Stimulated activated naive CD8-positive, alpha-beta T cell treated with anti-CD3 and anti-CD28 coated beads, Interleukin-15, amount 100 ng/mL, for 72 hours (primary cell): ENCODE measurements at regions not wholly inside any gene's neighbourhood (a gene's known extent, or its start where the extent isn't known, plus 50 kb on each side); places are given as distances from the start of the nearest gene placed in this dataset.
"Not testable (repeated sequence)": the region's sequence is repeated elsewhere in the genome, so short reads cannot be mapped to it uniquely, and the experiment has no call there.

Experiments used
- ATAC-seq: fragments of 150-1000 bp; cut with Tn5 transposase; 2 replicates; pipeline ENCODE4 v1.10.0; 2021; ENCODE audit warnings: mild to moderate bottlenecking, moderate library complexity
- DNase-seq, 2 donors: peaks; one replicate each; pipeline ENCODE4 v3.0.0; 2021 to 2022
- H3K27ac Mint-ChIP-seq, 2 donors: one replicate each; pipeline ENCODE4 v1.8.0; 2022; ENCODE audit warnings: mild to moderate bottlenecking in 2 of 2, mixed read lengths in 2 of 2, moderate library complexity in 2 of 2
- H3K27me3 Mint-ChIP-seq: one replicate; pipeline ENCODE4 v1.8.0; 2022; ENCODE audit warnings: mixed read lengths
- H3K4me1 Mint-ChIP-seq: one replicate; pipeline ENCODE4 v1.8.0; 2022; ENCODE audit warnings: mild to moderate bottlenecking, mixed read lengths
- H3K4me3 Mint-ChIP-seq, 2 donors: one replicate each; pipeline ENCODE4 v1.8.0; 2022; ENCODE audit warnings: mild to moderate bottlenecking in 2 of 2, mixed read lengths in 2 of 2, moderate library complexity in 1 of 2
- H3K9me3 Mint-ChIP-seq, 2 donors: one replicate each; pipeline ENCODE4 v1.8.0; 2022; ENCODE audit warnings: mixed read lengths in 2 of 2

DNA sequence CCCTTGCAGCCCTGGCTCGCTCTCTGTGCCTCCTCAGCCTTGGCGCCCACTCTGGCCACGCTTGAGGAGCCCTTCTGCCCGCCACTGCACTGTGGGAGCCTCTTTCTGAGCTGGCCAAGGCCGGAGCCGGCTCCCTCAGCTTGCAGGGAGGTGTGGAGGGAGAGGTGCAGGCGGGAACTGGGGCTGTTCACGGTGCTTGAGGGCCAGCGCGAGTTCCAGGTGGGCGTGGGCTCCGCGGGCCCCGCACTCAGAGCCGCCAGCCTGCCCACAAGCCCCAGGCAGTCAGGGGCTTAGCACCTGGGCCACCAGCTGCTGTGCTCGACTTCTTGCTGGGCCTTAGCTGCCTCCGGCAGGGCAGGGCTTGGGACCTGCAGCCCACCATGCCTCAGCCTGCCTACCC is 861.5 kb upstream of the TPTE start:
- not testable (repeated sequence) for H3K27ac Mint-ChIP-seq, H3K4me1 Mint-ChIP-seq, DNase-seq, H3K27me3 Mint-ChIP-seq, H3K4me3 Mint-ChIP-seq, ATAC-seq
- H3K9me3 Mint-ChIP-seq = peaks cover 6 to 15% of the 10 kb centered on the region in 2 donors

DNA sequence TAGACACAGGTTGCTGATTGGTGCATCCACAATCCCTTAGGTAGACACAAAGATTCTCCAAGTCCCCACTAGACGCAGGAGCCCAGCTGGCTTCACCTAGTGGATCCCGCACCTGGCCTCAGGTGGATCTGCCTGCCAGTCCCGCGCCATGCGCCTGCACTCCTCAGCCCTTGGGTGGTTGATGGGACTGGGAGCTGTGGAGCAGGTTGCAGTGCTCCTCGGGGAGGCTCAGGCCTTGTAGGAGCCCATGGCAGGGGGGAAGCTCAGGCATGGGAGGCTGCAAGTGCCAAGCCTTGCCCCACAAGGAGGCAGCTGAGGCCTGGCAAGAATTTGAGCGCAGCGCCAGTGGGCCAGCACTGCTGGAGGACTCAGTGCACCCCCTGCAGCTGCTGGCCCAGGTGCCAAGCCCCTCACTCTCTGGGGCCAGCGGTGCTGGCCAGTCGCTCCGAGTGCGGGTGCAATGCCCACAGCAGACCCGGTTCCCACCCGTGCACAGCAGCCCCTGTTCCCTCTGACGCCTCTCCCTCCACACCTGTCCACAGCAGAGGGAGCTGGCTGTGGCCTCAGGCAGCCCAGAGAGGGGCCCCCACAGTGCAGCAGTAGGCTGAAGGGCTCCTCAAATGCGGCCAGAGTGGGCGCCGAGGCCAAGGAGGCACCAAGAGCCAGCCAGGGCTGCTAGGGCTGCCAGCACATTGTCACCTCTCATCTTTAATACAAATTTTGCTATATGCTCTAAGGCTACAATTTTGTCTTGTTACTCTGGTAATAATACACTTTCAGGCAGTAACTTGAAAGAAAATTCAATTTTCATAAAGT is 857.3 kb upstream of the TPTE start:
- H3K27me3 Mint-ChIP-seq, H3K9me3 Mint-ChIP-seq, H3K4me3 Mint-ChIP-seq, ATAC-seq, DNase-seq, H3K4me1 Mint-ChIP-seq, H3K27ac Mint-ChIP-seq: not testable (repeated sequence)

DNA sequence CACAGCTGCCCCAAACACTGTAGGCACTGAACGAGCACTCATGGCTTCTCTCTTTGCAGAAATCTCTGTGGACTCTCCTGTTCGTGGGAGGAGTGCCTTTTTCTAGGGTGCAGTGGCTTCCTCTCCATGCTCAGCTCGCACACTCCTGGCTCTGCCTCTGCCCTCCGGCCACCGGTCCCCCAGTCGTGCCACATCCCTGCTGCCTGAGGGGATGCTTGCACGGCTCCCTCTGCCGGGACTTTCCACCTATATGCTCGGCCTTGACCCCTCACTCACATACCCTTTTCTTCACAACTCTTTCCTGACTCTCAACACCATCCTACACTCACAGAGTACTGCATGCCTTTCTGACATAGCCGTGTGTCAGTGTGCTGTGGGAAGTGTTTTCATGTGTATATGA is 845.6 kb upstream of the TPTE start:
- not testable (repeated sequence) for H3K4me1 Mint-ChIP-seq, H3K4me3 Mint-ChIP-seq, H3K9me3 Mint-ChIP-seq, ATAC-seq, DNase-seq, H3K27me3 Mint-ChIP-seq, H3K27ac Mint-ChIP-seq

- H3K27me3 Mint-ChIP-seq, ATAC-seq, H3K27ac Mint-ChIP-seq, DNase-seq, H3K9me3 Mint-ChIP-seq, H3K4me1 Mint-ChIP-seq, H3K4me3 Mint-ChIP-seq: not testable (repeated sequence)
These were observed 842.4 kb upstream of the TPTE start for GRCh38 chr21:9679029-9679428.

DNA sequence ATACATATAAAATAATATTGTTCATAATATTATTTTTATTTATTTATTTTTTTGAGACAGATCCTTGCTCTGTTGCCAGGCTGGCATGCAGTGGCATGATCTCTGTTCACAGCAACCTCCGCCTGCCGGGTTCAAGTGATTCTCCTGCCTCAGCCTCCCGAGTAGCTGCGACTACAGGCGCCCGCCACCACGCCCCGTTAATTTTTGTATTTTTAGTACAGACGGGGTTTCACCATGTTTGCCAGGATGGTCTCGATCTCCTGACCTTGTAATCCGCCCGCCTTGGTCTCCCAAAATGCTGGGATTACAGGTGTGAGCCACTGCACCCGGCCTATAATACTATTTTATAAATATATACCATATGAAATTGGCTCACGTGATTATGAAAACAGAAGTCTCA is 832.4 kb upstream of the TPTE start:
- H3K4me1 Mint-ChIP-seq, ATAC-seq, H3K9me3 Mint-ChIP-seq: not testable (repeated sequence)

DNA sequence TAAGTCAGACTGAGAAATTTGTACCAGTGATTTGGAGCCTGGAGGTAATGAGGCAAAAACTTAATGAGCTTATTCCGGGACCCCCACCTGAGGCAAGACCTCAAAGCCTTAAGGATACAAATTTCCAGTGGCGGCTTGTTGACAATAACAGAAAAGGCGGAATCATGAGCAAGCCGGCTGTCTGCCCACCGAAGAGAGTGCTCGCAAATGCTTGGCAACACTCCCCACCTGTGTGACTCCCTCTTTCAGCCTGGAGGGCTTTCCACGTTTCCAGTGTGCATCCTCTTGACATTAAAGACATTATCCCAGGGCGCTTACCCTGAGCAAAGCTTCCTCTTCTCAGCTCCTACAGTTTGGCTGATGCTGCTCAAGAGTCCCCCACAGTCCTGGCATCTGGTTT is 830.4 kb upstream of the TPTE start:
- H3K4me1 Mint-ChIP-seq, DNase-seq, H3K27ac Mint-ChIP-seq, ATAC-seq, H3K4me3 Mint-ChIP-seq, H3K27me3 Mint-ChIP-seq, H3K9me3 Mint-ChIP-seq: not testable (repeated sequence)

More for the DNA sequence above, 832.4 kb upstream of the TPTE start:
- not testable (repeated sequence) for H3K27ac Mint-ChIP-seq, H3K4me3 Mint-ChIP-seq, DNase-seq, H3K27me3 Mint-ChIP-seq

- H3K4me3 Mint-ChIP-seq, H3K4me1 Mint-ChIP-seq, H3K27me3 Mint-ChIP-seq, H3K9me3 Mint-ChIP-seq, DNase-seq, ATAC-seq, H3K27ac Mint-ChIP-seq: not testable (repeated sequence)
These were observed 825.6 kb upstream of the TPTE start for GRCh38 chr21:9695759-9696158.

- not testable (repeated sequence) for DNase-seq, H3K4me3 Mint-ChIP-seq, H3K27ac Mint-ChIP-seq, ATAC-seq, H3K9me3 Mint-ChIP-seq, H3K27me3 Mint-ChIP-seq, H3K4me1 Mint-ChIP-seq
These were observed 823.6 kb upstream of the TPTE start for GRCh38 chr21:9697751-9698150.

DNA sequence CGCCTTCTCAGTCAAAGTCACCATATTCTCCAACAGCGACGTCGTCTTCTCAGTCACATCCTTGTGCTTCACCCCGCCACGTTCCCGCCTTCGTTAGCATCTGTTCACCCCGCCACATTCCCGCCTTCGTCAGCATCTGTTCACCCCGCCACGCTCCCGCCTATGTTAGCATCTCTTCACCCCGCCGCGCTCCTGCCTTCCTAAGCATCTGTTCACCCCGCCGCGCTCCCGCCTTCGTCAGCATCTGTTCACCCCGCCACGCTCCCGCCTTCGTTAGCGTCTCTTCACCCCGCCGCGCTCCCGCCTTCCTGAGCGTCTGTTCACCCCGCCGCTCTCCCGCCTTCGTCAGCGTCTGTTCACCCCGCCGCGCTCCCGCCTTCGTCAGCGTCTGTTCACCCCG is 816.4 kb upstream of the TPTE start:
- H3K27ac Mint-ChIP-seq, DNase-seq, H3K4me3 Mint-ChIP-seq, H3K27me3 Mint-ChIP-seq, H3K4me1 Mint-ChIP-seq, ATAC-seq, H3K9me3 Mint-ChIP-seq: not testable (repeated sequence)

DNA sequence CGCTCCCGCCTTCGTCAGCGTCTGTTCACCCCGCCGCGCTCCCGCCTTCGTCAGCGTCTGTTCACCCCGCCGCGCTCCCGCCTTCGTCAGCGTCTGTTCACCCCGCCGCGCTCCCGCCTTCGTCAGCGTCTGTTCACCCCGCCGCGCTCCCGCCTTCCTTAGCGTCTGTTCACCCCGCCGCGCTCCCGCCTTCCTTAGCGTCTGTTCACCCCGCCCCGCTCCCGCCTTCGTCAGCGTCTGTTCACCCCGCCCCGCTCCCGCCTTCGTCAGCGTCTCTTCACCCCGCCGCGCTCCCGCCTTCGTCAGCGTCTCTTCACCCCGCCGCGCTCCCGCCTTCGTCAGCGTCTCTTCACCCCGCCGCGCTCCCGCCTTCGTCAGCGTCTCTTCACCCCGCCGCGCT is 815.9 kb upstream of the TPTE start:
- not testable (repeated sequence) for DNase-seq, H3K4me1 Mint-ChIP-seq, ATAC-seq, H3K4me3 Mint-ChIP-seq, H3K27ac Mint-ChIP-seq, H3K27me3 Mint-ChIP-seq, H3K9me3 Mint-ChIP-seq

DNA sequence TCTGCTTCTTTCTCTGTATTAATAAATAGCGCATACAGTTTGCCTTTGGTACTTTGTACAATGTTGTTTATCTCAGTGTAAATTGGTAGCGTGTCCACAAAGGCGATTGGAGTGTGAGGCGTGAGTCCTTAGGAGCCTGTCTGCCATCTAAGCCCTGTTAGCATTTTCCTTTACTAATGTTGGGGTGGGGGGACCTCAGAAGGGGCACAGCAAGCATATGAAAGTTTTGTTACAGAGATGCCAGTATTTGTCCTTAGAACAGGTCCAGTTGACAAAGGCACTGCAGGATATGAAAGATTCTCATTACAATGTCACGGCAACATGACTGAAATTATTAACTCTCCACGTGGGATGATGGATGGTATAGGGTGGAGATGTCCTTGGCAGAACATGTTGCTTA is 796.8 kb upstream of the TPTE start:
- H3K4me1 Mint-ChIP-seq, DNase-seq, ATAC-seq, H3K4me3 Mint-ChIP-seq, H3K27me3 Mint-ChIP-seq, H3K27ac Mint-ChIP-seq: not testable (repeated sequence)
- peaks cover 0 to 19% of the 10 kb centered on the region in 2 donors for H3K9me3 Mint-ChIP-seq

GRCh38 chr21:9727187-9727586 is 794.2 kb upstream of the TPTE start:
- H3K27ac Mint-ChIP-seq, H3K4me1 Mint-ChIP-seq, DNase-seq, H3K4me3 Mint-ChIP-seq, H3K27me3 Mint-ChIP-seq, ATAC-seq: not testable (repeated sequence)
- peaks cover 0 to 19% of the 10 kb centered on the region in 2 donors for H3K9me3 Mint-ChIP-seq

- H3K27me3 Mint-ChIP-seq, ATAC-seq, DNase-seq: not testable (repeated sequence)
These were observed 793.0 kb upstream of the TPTE start for GRCh38 chr21:9728219-9728992.

GRCh38 chr21:9730866-9731265 is 790.5 kb upstream of the TPTE start:
- Mint-ChIP-seq H3K27me3 (no peaks in the 10 kb centered on the region), H3K4me1 (no peaks in the 10 kb centered on the region), H3K27ac (no peak overlapping the region), H3K4me3 (no peak overlapping the region), H3K9me3 (peaks cover 0 to 19% of the 10 kb centered on the region in 2 donors)
- DNase-seq (no peak), ATAC-seq (no peak)

More at GRCh38 chr21:9728219-9728992, 793.0 kb upstream of the TPTE start:
- H3K27ac Mint-ChIP-seq, H3K4me3 Mint-ChIP-seq, H3K4me1 Mint-ChIP-seq: not testable (repeated sequence)
- peaks cover 0 to 19% of the 10 kb centered on the region in 2 donors for H3K9me3 Mint-ChIP-seq

DNA sequence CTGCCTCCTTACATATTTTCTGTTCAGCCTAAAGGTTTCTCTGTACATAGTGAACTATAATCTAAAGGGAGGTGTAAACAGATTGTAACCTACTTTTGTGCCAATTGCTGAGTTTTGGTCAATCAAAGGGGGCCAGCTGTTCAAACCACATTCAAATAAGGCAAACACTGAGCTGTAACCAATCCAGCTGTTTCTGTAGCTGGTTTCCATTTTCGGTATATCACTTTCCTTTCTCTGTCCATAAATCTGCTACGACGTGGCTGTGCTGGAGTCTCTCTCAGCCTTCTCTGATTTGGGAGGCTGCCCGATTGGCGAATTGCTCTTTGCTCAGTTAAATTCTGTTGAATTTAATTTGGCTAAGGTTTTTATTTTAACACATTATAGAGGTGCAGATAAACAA is 790.1 kb upstream of the TPTE start:
- H3K27me3 Mint-ChIP-seq, ATAC-seq, DNase-seq, H3K4me3 Mint-ChIP-seq, H3K4me1 Mint-ChIP-seq, H3K27ac Mint-ChIP-seq: not testable (repeated sequence)
- peaks cover 0 to 19% of the 10 kb centered on the region in 2 donors for H3K9me3 Mint-ChIP-seq

- H3K27ac Mint-ChIP-seq, H3K4me1 Mint-ChIP-seq, ATAC-seq, H3K4me3 Mint-ChIP-seq, H3K27me3 Mint-ChIP-seq, DNase-seq: not testable (repeated sequence)
- peaks cover 0 to 13% of the 10 kb centered on the region in 2 donors for H3K9me3 Mint-ChIP-seq
These were observed 788.8 kb upstream of the TPTE start for GRCh38 chr21:9732605-9733004.
